Activated naive CD8-positive, alpha-beta T cell treated with anti-CD3 and anti-CD28 coated beads for 36 hours (primary cell): ENCODE measurements at regions not wholly inside any gene's neighbourhood (a gene's known extent, or its start where the extent isn't known, plus 50 kb on each side); places are given as distances from the start of the nearest gene placed in this dataset.

Experiments used
- DNase-seq: peaks from one replicate; pipeline ENCODE4 v3.0.0; 2021
- H3K27ac Mint-ChIP-seq: one replicate; pipeline ENCODE4 v1.8.0; 2022; ENCODE audit warnings: mild to moderate bottlenecking, moderate library complexity, mixed read lengths
- H3K27me3 Mint-ChIP-seq: one replicate; pipeline ENCODE4 v1.8.0; 2022; ENCODE audit warnings: mild to moderate bottlenecking, mixed read lengths
- H3K36me3 Mint-ChIP-seq: one replicate; pipeline ENCODE4 v1.8.0; 2021; ENCODE audit warnings: mild to moderate bottlenecking, mixed read lengths
- H3K4me1 Mint-ChIP-seq: one replicate; pipeline ENCODE4 v1.8.0; 2021; ENCODE audit warnings: mixed read lengths
- H3K4me3 Mint-ChIP-seq: one replicate; pipeline ENCODE4 v1.8.0; 2022; ENCODE audit warnings: mild to moderate bottlenecking, moderate library complexity, mixed read lengths
- H3K9me3 Mint-ChIP-seq: one replicate; pipeline ENCODE4 v1.8.0; 2022; ENCODE audit warnings: mixed read lengths

DNA sequence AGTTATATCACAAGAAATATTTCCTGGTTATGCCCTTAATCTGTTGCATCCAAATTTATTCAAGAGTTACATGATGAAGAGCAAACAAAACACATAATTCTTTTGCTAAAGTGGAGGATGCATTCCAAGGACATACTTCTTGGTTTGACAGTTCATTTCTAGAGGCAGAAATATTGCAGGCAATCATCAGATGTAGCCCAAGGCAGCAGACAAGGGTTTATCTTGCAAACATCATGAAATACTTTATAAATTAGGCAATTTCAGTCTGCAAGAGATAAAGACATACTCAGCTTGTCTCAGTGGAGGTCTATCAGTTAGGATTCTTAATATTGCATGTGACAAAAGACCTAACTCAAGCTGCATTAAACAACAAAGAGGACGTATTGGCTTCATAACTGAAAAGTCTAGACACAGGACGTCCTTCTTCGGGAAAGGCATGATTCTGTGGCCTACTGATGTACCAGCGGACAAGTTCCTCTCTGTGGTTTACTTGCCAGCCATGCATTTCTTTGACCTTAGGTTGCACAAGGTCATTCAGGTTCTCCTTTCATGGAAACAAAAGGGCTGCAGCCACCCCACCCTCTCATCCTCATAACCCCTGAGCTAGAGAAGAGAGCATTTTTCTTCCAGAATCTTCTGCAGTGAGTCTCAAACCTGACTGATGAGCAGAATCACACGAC lies 204.1 kb downstream of the KATNAL1 start:
- Mint-ChIP-seq H3K36me3 (no peaks in the 10 kb centered on the region), H3K4me3 (no peak overlapping the region), H3K4me1 (no peaks in the 10 kb centered on the region), H3K27me3 (no peaks in the 10 kb centered on the region), H3K9me3 (no peaks in the 10 kb centered on the region), H3K27ac (no peak overlapping the region)
- DNase-seq: no peak

GRCh38 chr13:30100226-30100625 lies 207.1 kb downstream of the KATNAL1 start:
- no peaks in the 10 kb centered on the region for H3K9me3 Mint-ChIP-seq
- H3K27ac Mint-ChIP-seq: no peak overlapping the region
- H3K27me3 Mint-ChIP-seq: no peaks in the 10 kb centered on the region
- no peaks in the 10 kb centered on the region for H3K4me1 Mint-ChIP-seq
- H3K4me3 Mint-ChIP-seq: no peak overlapping the region
- DNase-seq: no peak
- H3K36me3 Mint-ChIP-seq: no peaks in the 10 kb centered on the region

- Mint-ChIP-seq H3K27ac (no peak overlapping the region), H3K36me3 (no peaks in the 10 kb centered on the region), H3K4me1 (no peaks in the 10 kb centered on the region), H3K9me3 (no peaks in the 10 kb centered on the region), H3K4me3 (no peak overlapping the region), H3K27me3 (no peaks in the 10 kb centered on the region)
- DNase-seq: no peak
These were observed 209.7 kb downstream of the KATNAL1 start for GRCh38 chr13:30097701-30098100.

DNA sequence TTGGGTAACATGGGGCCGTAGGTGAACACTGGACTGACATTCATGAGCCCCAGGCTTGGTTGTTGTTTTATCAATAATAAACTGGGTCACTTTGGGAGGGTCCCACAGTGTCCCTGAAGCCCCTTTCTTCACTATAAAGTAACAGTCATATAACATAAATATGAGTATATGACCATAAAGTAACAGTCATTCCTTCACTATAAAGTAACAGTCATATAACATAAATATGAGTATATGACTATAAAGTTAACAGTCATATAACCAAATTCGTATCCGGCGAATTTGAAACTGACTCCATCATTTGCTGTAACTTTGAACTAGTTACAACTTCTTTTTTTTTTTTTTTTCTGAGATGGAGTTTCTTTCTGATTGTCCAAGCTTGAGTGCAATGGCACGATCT lies 210.3 kb downstream of the KATNAL1 start:
- Mint-ChIP-seq H3K4me1 (no peaks in the 10 kb centered on the region), H3K9me3 (no peaks in the 10 kb centered on the region), H3K27me3 (no peaks in the 10 kb centered on the region), H3K27ac (no peak overlapping the region), H3K4me3 (no peak overlapping the region), H3K36me3 (no peaks in the 10 kb centered on the region)
- DNase-seq: no peak

DNA sequence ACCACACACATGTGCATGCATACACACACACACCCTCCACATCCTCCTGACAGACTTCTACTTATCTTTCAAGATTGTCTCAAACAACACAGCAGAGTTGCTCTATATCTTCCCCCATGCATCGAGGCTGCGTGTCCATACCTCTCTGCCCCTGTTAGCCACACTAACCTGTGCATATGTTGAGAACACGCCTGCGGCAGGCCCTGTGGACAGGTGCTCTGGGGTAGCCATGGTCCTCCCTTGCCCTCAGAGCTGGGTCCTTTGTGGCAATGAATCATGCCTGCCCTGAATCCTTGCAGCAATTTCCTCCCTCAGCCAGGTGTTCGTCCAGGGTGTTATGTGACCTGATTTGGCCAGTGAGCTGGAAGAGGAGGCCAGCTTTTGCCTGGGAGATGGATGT lies 213.3 kb downstream of the KATNAL1 start:
- DNase-seq: no peak
- H3K27me3 Mint-ChIP-seq: no peaks in the 10 kb centered on the region
- no peaks in the 10 kb centered on the region for H3K36me3 Mint-ChIP-seq
- no peak overlapping the region for H3K27ac Mint-ChIP-seq
- H3K4me1 Mint-ChIP-seq: no peaks in the 10 kb centered on the region
- no peak overlapping the region for H3K4me3 Mint-ChIP-seq
- H3K9me3 Mint-ChIP-seq: no peaks in the 10 kb centered on the region

DNA sequence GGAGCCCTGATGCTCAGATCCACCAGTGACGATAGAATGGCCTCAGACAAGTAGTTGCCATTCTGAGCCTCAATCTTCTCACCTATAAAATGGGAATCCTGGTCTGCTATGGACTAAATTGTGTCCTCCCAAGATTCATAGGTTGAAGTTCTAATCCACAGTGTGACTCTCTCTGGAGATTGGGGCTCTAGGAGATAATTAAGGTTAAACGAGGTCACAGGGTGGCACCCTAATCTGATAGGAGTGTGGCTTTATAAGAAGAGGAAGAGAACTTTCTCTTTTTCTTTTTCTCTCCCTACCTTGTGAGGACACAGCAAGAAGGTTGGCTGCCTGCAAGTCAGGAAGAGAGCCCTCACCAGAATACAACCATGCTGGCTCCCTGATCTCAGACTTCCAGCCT lies 214.1 kb downstream of the KATNAL1 start:
- H3K9me3 Mint-ChIP-seq: no peaks in the 10 kb centered on the region
- no peaks in the 10 kb centered on the region for H3K36me3 Mint-ChIP-seq
- no peaks in the 10 kb centered on the region for H3K4me1 Mint-ChIP-seq
- no peak overlapping the region for H3K27ac Mint-ChIP-seq
- H3K4me3 Mint-ChIP-seq: no peak overlapping the region
- H3K27me3 Mint-ChIP-seq: no peaks in the 10 kb centered on the region
- DNase-seq: no peak

GRCh38 chr13:30091691-30092090 lies 215.7 kb downstream of the KATNAL1 start:
- no peak overlapping the region for H3K4me3 Mint-ChIP-seq
- no peaks in the 10 kb centered on the region for H3K4me1 Mint-ChIP-seq
- no peaks in the 10 kb centered on the region for H3K27me3 Mint-ChIP-seq
- DNase-seq: no peak
- H3K36me3 Mint-ChIP-seq: no peaks in the 10 kb centered on the region
- no peak overlapping the region for H3K27ac Mint-ChIP-seq
- no peaks in the 10 kb centered on the region for H3K9me3 Mint-ChIP-seq

- H3K27me3 Mint-ChIP-seq: no peaks in the 10 kb centered on the region
- H3K36me3 Mint-ChIP-seq: no peaks in the 10 kb centered on the region
- H3K27ac Mint-ChIP-seq: no peak overlapping the region
- no peaks in the 10 kb centered on the region for H3K9me3 Mint-ChIP-seq
- no peak for DNase-seq
- H3K4me1 Mint-ChIP-seq: no peaks in the 10 kb centered on the region
- no peak overlapping the region for H3K4me3 Mint-ChIP-seq
These were observed 216.3 kb downstream of the KATNAL1 start for GRCh38 chr13:30091035-30091434.

GRCh38 chr13:30088312-30088855 lies 219.0 kb downstream of the KATNAL1 start:
- Mint-ChIP-seq H3K9me3 (no peaks in the 10 kb centered on the region), H3K36me3 (no peaks in the 10 kb centered on the region), H3K4me3 (no peak overlapping the region), H3K27ac (no peak overlapping the region), H3K4me1 (no peaks in the 10 kb centered on the region), H3K27me3 (peaks cover 2% of the 10 kb centered on the region)
- DNase-seq: no peak

- H3K9me3 Mint-ChIP-seq: no peaks in the 10 kb centered on the region
- H3K36me3 Mint-ChIP-seq: no peaks in the 10 kb centered on the region
- H3K27ac Mint-ChIP-seq: no peak overlapping the region
- H3K27me3 Mint-ChIP-seq: peaks cover 3% of the 10 kb centered on the region
- H3K4me1 Mint-ChIP-seq: no peaks in the 10 kb centered on the region
- no peak overlapping the region for H3K4me3 Mint-ChIP-seq
- no peak for DNase-seq
These were observed 222.3 kb downstream of the KATNAL1 start for GRCh38 chr13:30085087-30085486.

GRCh38 chr13:30082391-30082790 lies 225.0 kb downstream of the KATNAL1 start:
- Mint-ChIP-seq H3K36me3 (no peaks in the 10 kb centered on the region), H3K9me3 (no peaks in the 10 kb centered on the region), H3K27ac (no peak overlapping the region), H3K4me3 (no peak overlapping the region), H3K27me3 (peaks cover 3% of the 10 kb centered on the region), H3K4me1 (no peaks in the 10 kb centered on the region)
- no peak for DNase-seq

GRCh38 chr13:30081331-30081730 lies 226.0 kb downstream of the KATNAL1 start:
- Mint-ChIP-seq H3K9me3 (no peaks in the 10 kb centered on the region), H3K27me3 (peaks cover 3% of the 10 kb centered on the region), H3K4me3 (no peak overlapping the region), H3K4me1 (no peaks in the 10 kb centered on the region), H3K36me3 (no peaks in the 10 kb centered on the region), H3K27ac (no peak overlapping the region)
- no peak for DNase-seq

- peaks cover 3% of the 10 kb centered on the region for H3K27me3 Mint-ChIP-seq
- H3K27ac Mint-ChIP-seq: no peak overlapping the region
- H3K9me3 Mint-ChIP-seq: no peaks in the 10 kb centered on the region
- no peaks in the 10 kb centered on the region for H3K36me3 Mint-ChIP-seq
- no peak for DNase-seq
- no peak overlapping the region for H3K4me3 Mint-ChIP-seq
- no peaks in the 10 kb centered on the region for H3K4me1 Mint-ChIP-seq
These were observed 227.8 kb downstream of the KATNAL1 start for GRCh38 chr13:30079501-30079900.

DNA sequence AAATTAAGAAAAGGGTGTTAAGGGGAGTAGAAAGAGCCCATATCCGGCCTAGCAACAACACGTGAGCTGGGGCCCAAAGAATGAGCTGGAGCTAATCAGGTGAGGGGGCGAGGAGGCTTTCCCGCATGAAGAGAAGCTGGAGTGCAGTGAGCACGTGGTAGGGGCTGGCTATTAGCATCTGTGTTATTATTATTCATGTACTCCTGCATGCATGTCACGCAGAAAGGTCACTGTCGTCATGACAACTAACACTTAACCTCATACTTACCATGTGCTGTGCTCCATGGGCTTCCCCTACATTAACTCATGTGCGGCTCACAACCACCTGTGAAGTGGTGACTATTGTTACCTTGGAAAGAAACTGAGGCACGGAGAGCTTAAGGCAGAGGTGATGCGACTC lies 227.6 kb upstream of the UBL3 start:
- Mint-ChIP-seq H3K9me3 (no peaks in the 10 kb centered on the region), H3K4me3 (no peak overlapping the region), H3K27ac (no peak overlapping the region), H3K4me1 (no peaks in the 10 kb centered on the region), H3K27me3 (no peaks in the 10 kb centered on the region), H3K36me3 (no peaks in the 10 kb centered on the region)
- no peak for DNase-seq

- no peak for DNase-seq
- no peaks in the 10 kb centered on the region for H3K27me3 Mint-ChIP-seq
- no peaks in the 10 kb centered on the region for H3K36me3 Mint-ChIP-seq
- H3K27ac Mint-ChIP-seq: no peak overlapping the region
- H3K4me3 Mint-ChIP-seq: no peak overlapping the region
- no peaks in the 10 kb centered on the region for H3K4me1 Mint-ChIP-seq
- H3K9me3 Mint-ChIP-seq: no peaks in the 10 kb centered on the region
These were observed 226.9 kb upstream of the UBL3 start for GRCh38 chr13:30077240-30077735.

DNA sequence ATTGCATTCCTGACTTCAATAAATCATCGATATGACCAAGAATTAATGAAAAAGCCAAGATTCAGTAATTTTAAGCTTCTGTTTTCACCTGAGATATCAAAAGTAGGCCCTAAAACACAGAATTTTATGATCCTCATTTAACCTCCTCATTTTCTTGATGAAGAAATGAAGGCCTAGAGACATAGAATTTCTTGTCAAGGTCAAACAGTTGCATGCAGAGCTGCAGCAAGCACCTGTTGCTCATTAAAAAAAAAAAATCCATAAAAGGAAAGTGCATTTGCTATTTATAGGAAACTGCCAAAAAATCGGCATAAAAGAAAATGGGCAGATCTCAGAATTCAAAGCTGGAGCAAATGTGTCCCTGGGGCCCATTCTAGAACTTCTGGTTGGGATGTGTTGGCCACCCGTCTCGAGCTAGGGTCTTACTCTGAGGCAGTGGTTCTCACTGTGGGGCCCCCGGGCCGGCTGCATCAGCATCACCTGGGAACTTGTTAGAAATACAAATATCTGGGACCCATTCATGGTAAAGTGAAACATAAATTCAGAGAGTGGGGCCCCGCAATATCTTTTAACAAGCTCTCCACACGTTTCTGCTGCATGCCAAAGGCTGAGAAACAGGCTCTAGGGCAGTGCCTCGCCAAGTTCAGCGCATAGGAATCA lies 224.7 kb upstream of the UBL3 start:
- Mint-ChIP-seq H3K27me3 (no peaks in the 10 kb centered on the region), H3K9me3 (no peaks in the 10 kb centered on the region), H3K4me3 (no peak overlapping the region), H3K27ac (no peak overlapping the region), H3K4me1 (no peaks in the 10 kb centered on the region), H3K36me3 (no peaks in the 10 kb centered on the region)
- no peak for DNase-seq
